HG03159 (cell line): ENCODE measurements at regions not wholly inside any gene's neighbourhood (a gene's known extent, or its start where the extent isn't known, plus 50 kb on each side); places are given as distances from the start of the nearest gene placed in this dataset.
"Not testable (repeated sequence)": the region's sequence is repeated elsewhere in the genome, so short reads cannot be mapped to it uniquely, and the experiment has no call there.

Source experiments
- ATAC-seq: cut with Tn5 transposase; IDR thresholded peaks from one replicate; pipeline ENCODE4 v1.9.1; 2021; ENCODE audit warnings: mild to moderate bottlenecking, moderate library complexity; ENCODE audit not compliant: unreplicated experiment

GRCh38 chr15:91356083-91356482, 256.0 kb downstream of the SV2B start:
- ATAC-seq: no peak

DNA sequence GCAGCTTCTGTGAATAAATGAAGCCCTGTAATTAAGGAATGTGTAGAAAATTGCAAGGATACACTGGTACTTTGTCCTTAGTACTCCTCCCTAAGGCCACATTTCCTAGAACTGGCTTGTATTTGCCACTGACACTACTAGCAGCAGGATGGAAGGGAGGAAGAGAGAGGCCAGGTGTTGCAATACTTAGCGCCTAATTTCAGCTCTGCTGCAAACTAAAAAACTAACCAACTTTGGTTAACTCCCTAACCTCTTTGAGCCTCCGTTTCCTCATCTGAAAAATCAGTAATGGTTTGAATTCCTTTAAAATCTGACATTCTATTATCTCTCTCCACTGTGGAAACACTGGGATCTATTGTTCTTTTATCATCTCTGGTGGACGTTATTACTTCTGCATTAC, 257.0 kb downstream of the SV2B start:
- no peak for ATAC-seq

DNA sequence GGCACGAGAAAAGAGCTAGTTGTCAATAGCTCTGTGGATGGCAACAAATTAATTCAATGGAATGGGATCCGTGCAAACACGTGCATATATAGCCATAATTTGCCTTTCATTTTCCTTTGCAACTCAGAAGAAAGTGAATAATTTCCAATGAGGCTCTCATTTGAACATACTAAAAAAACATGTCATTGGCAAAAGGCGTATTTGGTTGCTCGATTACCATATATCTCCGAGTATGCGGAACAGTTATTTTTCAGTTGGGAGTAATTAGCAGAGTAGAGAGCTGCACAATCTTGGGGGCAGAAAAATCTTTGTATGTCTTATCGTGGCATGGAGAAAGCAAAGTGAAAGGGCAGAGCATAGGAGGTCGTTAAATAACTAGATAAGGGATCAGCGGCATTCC, 257.4 kb downstream of the SV2B start:
- ATAC-seq: no peak

GRCh38 chr15:91358405-91358804, 258.3 kb downstream of the SV2B start:
- no peak for ATAC-seq

- ATAC-seq: not testable (repeated sequence)
Observed at GRCh38 chr15:91361696-91362095, 261.6 kb downstream of the SV2B start.

DNA sequence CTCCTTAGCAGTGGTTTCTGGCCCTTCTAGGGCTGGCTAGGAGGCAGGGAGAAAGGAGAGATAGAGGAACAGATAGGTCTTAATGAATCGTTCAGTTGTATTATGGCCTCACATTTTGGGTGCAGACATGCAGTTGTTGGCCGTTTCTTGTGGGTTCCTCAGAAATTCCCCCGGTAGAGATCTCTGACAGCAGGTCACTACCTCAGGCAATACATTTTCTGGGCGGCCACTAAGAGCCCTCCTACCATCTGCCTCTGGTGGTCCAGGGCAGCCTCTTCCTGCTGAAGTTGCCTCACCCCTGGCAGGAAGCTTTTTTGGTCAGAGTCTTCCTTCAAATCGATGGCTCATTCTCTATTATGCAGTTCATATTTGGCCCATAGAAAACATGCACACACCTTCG, 266.1 kb downstream of the SV2B start:
- no peak for ATAC-seq

- no peak for ATAC-seq
Observed at GRCh38 chr15:91368611-91369010, 268.6 kb downstream of the SV2B start.

- no peak for ATAC-seq
Observed at GRCh38 chr15:91369823-91370222, 269.8 kb downstream of the SV2B start.

- ATAC-seq: not testable (repeated sequence)
Observed at GRCh38 chr15:91371345-91371744, 271.3 kb downstream of the SV2B start.

DNA sequence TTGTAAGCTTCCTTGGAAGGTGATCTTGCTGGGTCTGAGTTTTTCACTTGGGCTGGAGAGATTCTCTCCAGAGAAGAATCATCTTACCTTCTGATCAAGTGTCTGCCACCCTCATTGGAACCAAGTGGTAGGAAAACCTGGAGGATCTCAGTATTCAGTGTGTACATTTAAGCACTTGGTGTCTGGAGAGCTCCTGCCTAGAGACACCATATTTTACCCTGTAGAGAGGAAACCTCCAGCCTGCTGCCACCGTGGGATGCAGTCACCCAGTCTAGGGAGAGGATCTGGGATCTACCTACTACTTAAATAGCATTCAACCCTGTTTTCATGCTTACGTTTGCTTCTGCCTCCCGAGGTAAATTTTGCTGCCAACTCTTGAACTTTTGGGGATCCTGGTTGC, 274.3 kb downstream of the SV2B start:
- no peak for ATAC-seq

DNA sequence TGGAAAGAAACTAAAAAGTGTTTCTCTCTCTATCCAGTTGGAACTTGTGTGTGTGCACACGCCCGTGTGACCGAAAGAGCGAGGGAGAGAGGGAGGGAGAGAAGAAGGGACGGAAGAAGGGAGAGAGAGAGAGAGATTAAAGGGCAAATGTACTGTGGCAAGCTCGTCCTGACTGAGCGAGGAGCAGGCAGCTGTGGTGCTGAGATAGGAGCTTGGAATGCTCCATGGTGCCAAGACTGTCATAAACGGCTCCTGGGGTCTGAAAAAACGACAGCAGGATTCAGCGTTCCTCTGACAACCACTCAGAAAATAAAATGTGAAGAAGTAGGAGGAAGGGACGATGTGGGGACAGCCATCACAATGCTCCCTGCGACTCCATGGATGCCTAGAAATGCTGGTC, 276.0 kb downstream of the SV2B start:
- no peak for ATAC-seq

DNA sequence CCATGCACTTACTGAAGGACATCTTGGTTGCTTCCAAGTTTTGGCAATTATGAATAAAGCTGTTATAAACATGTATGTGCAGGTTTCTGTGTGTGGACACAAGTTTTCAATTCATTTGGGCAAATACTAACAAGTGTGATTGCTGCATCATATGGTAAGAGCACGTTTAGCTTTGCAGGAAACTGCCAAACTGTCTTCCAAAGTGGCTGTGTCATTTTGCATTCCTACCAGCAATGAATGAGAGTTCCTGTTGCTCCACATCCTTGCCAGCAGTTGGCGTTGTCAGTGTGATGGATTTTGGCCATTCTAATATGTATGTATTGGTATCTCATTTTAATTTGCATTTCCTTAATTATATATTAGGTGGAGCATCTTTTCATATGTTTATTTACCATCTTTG, 280.1 kb downstream of the SV2B start:
- ATAC-seq: no peak

DNA sequence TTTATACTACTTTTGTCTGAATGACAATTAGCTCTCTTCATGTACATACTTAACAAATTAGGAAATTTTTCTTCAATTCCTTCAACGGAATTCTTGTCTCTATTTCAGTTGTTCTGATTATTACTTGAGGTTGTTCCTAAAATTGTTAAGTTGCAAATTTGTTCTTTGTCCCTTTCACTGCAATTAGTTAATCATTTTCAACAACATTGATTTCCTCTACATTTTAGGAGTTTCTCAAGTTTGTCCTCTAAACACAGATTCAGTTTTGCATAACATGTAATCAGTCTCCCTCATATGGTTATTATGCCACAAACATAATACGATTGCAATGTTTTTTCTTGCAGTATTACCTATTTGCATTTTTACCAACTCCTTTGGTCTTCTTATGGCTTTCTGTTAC, 283.5 kb downstream of the SV2B start:
- no peak for ATAC-seq

- ATAC-seq: no peak
Observed at GRCh38 chr15:91384189-91384730, 284.2 kb downstream of the SV2B start.

- ATAC-seq: no peak
Observed at GRCh38 chr15:91385311-91385710, 285.3 kb downstream of the SV2B start.

DNA sequence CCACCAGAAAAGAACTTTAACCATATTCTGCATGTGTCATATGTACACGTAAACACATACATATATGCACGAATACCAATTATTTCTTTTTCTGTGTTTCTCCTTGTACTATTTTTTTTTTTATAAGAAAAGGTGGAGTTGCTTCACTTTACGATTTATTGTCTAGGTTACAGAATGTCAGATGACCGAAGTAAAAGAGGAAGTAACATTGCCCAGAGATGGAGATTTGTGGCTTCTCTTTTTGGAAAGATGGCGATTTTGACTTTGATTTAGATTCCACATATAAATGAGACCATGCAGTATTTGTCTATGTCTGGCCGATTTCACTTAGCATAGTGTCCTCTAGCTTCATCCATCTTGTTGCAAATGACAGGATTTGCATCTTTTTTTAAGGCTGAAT, 293.1 kb downstream of the SV2B start:
- no peak for ATAC-seq

GRCh38 chr15:91400481-91400880, 300.4 kb downstream of the SV2B start:
- ATAC-seq: no peak

DNA sequence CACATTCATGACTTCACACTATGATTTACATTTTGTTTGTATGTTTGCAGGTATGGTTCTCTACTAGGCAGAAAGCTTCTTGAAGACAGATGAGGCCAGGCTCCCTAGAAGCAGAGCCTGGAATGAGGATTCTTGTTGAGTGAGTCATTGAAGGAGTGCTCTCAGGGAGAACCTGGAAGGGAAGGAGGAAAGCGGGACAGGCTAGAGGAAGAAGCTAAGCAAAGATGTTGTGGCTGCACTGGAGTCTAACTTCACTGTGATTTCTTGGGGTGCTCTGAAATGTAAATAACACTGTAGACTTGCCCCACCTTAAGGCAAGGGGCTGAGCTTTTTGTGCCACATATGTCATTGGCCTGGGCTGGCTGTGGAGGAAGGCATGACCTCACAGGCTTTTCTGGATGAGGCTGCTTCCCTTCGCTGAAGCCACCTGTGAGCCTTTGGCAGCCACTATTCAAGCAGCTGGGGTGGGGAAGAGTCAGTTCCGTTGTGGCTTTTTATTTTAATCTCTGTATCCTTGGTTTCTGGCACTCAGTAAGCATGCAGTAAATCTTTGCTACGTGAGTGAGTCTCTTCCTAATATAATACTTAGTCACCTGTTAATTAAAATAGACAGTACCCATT, 307.3 kb downstream of the SV2B start:
- ATAC-seq: no peak

- peak; percentile 62 for ATAC-seq
Observed at GRCh38 chr15:91408476-91409076, 308.5 kb downstream of the SV2B start.

DNA sequence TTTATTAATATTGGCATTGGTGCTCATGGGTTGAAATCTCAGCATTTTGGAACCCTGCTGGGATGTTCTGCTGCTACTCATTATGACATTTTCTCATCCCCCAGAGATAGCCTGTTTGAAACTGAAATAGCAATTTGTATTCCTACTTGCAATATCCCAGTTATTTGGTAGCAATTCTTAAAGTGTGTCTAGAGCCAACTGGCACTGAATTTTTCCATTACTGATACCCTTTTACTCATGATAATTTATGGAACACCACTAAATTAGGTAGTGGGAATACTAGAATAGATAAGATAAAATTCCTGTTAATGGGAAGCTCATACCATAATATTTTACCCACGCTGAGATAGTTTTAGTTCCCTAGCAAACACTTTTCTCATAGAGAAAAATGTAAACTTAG, 309.3 kb downstream of the SV2B start:
- ATAC-seq: no peak

DNA sequence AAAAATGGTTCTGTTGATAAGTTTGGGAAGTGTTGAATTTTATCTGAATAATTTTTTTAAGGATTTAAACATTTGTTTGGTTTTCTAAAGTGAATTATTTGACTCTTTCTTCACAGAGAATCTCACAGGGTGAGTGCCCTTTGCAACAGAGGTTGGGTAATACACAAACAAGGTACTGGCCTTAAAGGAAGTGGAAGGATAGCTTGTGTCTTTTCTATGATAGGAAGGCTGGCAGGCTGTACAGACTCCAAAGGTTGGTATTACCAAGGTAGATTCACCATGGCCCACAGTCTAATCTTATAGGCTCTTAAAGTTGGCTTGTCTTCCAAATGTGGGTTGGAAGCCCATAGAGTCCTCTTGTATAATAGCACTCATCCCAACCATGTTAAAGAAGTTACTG, 311.5 kb downstream of the SV2B start:
- ATAC-seq: no peak

GRCh38 chr15:91412138-91412928, 312.3 kb downstream of the SV2B start:
- no peak for ATAC-seq
